GM23248 (cell line): ENCODE measurements at regions not wholly inside any gene's neighbourhood (a gene's known extent, or its start where the extent isn't known, plus 50 kb on each side); places are given as distances from the start of the nearest gene placed in this dataset.

Experiments
- EZH2 ChIP-seq: fragments of 200-600 bp; sonication (generic); IDR thresholded peaks from 2 replicates; pipeline ENCODE4 v1.6.1; 2018; ENCODE audit warnings: antibody characterized with exemption, mild to moderate bottlenecking; ENCODE audit not compliant: insufficient read depth, poor library complexity, severe bottlenecking
- EZH2phosphoT487 ChIP-seq: fragments of 200-600 bp; sonication (generic); IDR thresholded peaks from 2 replicates; pipeline ENCODE4 v1.6.1; 2018; ENCODE audit warnings: antibody characterized with exemption, moderate library complexity, mild to moderate bottlenecking, low read depth; ENCODE audit not compliant: insufficient read depth

DNA sequence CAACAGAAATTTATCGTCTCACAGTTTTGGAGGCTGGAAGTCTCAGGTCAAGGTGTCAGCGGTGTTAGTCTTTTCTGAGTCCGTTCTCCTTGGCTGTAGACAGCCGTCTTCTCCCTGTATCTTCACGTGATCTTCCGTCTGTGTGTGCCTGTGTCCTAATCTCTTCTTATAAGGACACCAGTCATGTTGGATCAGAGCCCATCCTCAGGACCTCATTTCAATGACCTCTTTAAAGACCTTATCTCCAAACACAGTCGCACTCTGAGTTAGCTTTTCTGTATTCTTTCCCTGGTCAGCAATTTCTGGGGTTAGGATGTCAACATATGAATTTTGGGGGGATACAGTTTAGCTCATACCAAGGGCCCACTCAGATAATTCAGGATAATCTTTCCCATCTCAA is 247.7 kb downstream of the PRDM2 start:
- TF ChIP-seq EZH2 (no peak), EZH2phosphoT487 (no peak)
